ENCODE measurements at regions not wholly inside any gene's neighbourhood (a gene's known extent, or its start where the extent isn't known, plus 50 kb on each side); places are given as distances from the start of the nearest gene placed in this dataset.

- no peak overlapping the region for H2BK15ac ChIP-seq (ENCODE audit: low read depth, poor library complexity, severe bottlenecking)
- H3K18ac ChIP-seq (ENCODE audit: low read depth in 1 of 2, low read length in 2 of 2), result no peak overlapping the region
- H3K36me3 ChIP-seq (ENCODE audit: control insufficient read depth in 1 of 2, insufficient read depth in 2 of 2, low read depth in 1 of 2, low read length in 2 of 2), result no peaks in the 10 kb centered on the region
- H3K9ac ChIP-seq (ENCODE audit: low read length), result no peak overlapping the region
- no peak overlapping the region for H2BK12ac ChIP-seq (ENCODE audit: low read length in 2 of 2)
- H3K27ac ChIP-seq (ENCODE audit: low read length, poor library complexity, severe bottlenecking), result no peak overlapping the region
- H3K4me3 ChIP-seq (ENCODE audit: insufficient read depth in 1 of 2, low read depth in 1 of 2, low read length in 2 of 2), result no peak overlapping the region
- H2AK5ac ChIP-seq (ENCODE audit: low read length, severe bottlenecking), result no peak overlapping the region
- no peak overlapping the region for H2BK120ac ChIP-seq (ENCODE audit: low read depth, low read length)
- no peak overlapping the region for H2AFZ ChIP-seq (ENCODE audit: low read depth, low read length)
- H3K27me3 ChIP-seq (ENCODE audit: control insufficient read depth in 1 of 2, insufficient read depth in 1 of 2, low read length in 2 of 2), result no peaks in the 10 kb centered on the region
- H3K9me3 ChIP-seq (ENCODE audit: control insufficient read depth, low read length), result peaks cover 5% of the 10 kb centered on the region
- H3K14ac ChIP-seq (ENCODE audit: low read length in 2 of 2), result no peak overlapping the region
- H4K8ac ChIP-seq (ENCODE audit: low read length), result no peak overlapping the region
- DNase-seq, result no peak
- H3K4me1 ChIP-seq (ENCODE audit: control insufficient read depth, insufficient read depth, low read depth, low read length), result no peaks in the 10 kb centered on the region
- H3K23ac ChIP-seq (ENCODE audit: low read length in 2 of 2), result no peak overlapping the region
- H2BK5ac ChIP-seq (ENCODE audit: low read depth, low read length, poor library complexity, severe bottlenecking), result no peak overlapping the region
- H3K79me1 ChIP-seq (replicated peaks; ENCODE audit: low read length, poor library complexity, severe bottlenecking), result no peaks in the 10 kb centered on the region
- H4K91ac ChIP-seq (ENCODE audit: low read length), result no peak overlapping the region
- WGBS, result 84% methylated on average over 2 of the region's 3 CpGs
- H3K4me2 ChIP-seq (ENCODE audit: low read length, poor library complexity, severe bottlenecking), result no peak overlapping the region
- H3K4ac ChIP-seq (ENCODE audit: low read depth in 1 of 2, low read length in 2 of 2), result no peak overlapping the region
Observed at GRCh38 chr5:30661730-30662129, 531.8 kb upstream of the CDH6 start.

GRCh38 chr5:30659417-30659816, 534.1 kb upstream of the CDH6 start:
- H2BK120ac ChIP-seq (ENCODE audit: low read depth, low read length), result no peak overlapping the region
- H2AFZ ChIP-seq (ENCODE audit: low read depth, low read length), result no peak overlapping the region
- no peak overlapping the region for H2BK15ac ChIP-seq (ENCODE audit: low read depth, poor library complexity, severe bottlenecking)
- 100% methylated on average over 1 of the region's 2 CpGs for WGBS
- no peak overlapping the region for H3K18ac ChIP-seq (ENCODE audit: low read depth in 1 of 2, low read length in 2 of 2)
- no peaks in the 10 kb centered on the region for H3K27me3 ChIP-seq (ENCODE audit: control insufficient read depth in 1 of 2, insufficient read depth in 1 of 2, low read length in 2 of 2)
- no peak overlapping the region for H2AK5ac ChIP-seq (ENCODE audit: low read length, severe bottlenecking)
- H3K4ac ChIP-seq (ENCODE audit: low read depth in 1 of 2, low read length in 2 of 2), result no peak overlapping the region
- no peak overlapping the region for H4K91ac ChIP-seq (ENCODE audit: low read length)
- no peak overlapping the region for H3K23ac ChIP-seq (ENCODE audit: low read length in 2 of 2)
- no peak overlapping the region for H2BK12ac ChIP-seq (ENCODE audit: low read length in 2 of 2)
- H3K4me3 ChIP-seq (ENCODE audit: insufficient read depth in 1 of 2, low read depth in 1 of 2, low read length in 2 of 2), result no peak overlapping the region
- H3K79me1 ChIP-seq (replicated peaks; ENCODE audit: low read length, poor library complexity, severe bottlenecking), result no peaks in the 10 kb centered on the region
- no peak overlapping the region for H3K27ac ChIP-seq (ENCODE audit: low read length, poor library complexity, severe bottlenecking)
- no peak overlapping the region for H3K9ac ChIP-seq (ENCODE audit: low read length)
- peaks cover 5% of the 10 kb centered on the region for H3K9me3 ChIP-seq (ENCODE audit: control insufficient read depth, low read length)
- H4K8ac ChIP-seq (ENCODE audit: low read length), result no peak overlapping the region
- DNase-seq, result no peak
- no peaks in the 10 kb centered on the region for H3K36me3 ChIP-seq (ENCODE audit: control insufficient read depth in 1 of 2, insufficient read depth in 2 of 2, low read depth in 1 of 2, low read length in 2 of 2)
- no peak overlapping the region for H2BK5ac ChIP-seq (ENCODE audit: low read depth, low read length, poor library complexity, severe bottlenecking)
- H3K4me1 ChIP-seq (ENCODE audit: control insufficient read depth, insufficient read depth, low read depth, low read length), result no peaks in the 10 kb centered on the region
- H3K4me2 ChIP-seq (ENCODE audit: low read length, poor library complexity, severe bottlenecking), result no peak overlapping the region
- H3K14ac ChIP-seq (ENCODE audit: low read length in 2 of 2), result no peak overlapping the region

- Histone ChIP-seq H3K4me1 (ENCODE audit: control insufficient read depth, insufficient read depth, low read depth, low read length) (no peaks in the 10 kb centered on the region), H3K9ac (ENCODE audit: low read length) (no peak overlapping the region), H2BK12ac (ENCODE audit: low read length in 2 of 2) (no peak overlapping the region), H3K14ac (ENCODE audit: low read length in 2 of 2) (no peak overlapping the region), H2AFZ (ENCODE audit: low read depth, low read length) (no peak overlapping the region), H2BK15ac (ENCODE audit: low read depth, poor library complexity, severe bottlenecking) (no peak overlapping the region), H3K4me2 (ENCODE audit: low read length, poor library complexity, severe bottlenecking) (no peak overlapping the region), H3K9me3 (ENCODE audit: control insufficient read depth, low read length) (no peaks in the 10 kb centered on the region), H2AK5ac (ENCODE audit: low read length, severe bottlenecking) (no peak overlapping the region), H4K8ac (ENCODE audit: low read length) (no peak overlapping the region), H4K91ac (ENCODE audit: low read length) (no peak overlapping the region), H3K23ac (ENCODE audit: low read length in 2 of 2) (no peak overlapping the region), H3K18ac (ENCODE audit: low read depth in 1 of 2, low read length in 2 of 2) (no peak overlapping the region), H3K27me3 (ENCODE audit: control insufficient read depth in 1 of 2, insufficient read depth in 1 of 2, low read length in 2 of 2) (no peaks in the 10 kb centered on the region), H3K79me1 (replicated peaks; ENCODE audit: low read length, poor library complexity, severe bottlenecking) (no peaks in the 10 kb centered on the region), H2BK120ac (ENCODE audit: low read depth, low read length) (no peak overlapping the region), H3K27ac (ENCODE audit: low read length, poor library complexity, severe bottlenecking) (no peak overlapping the region), H3K4me3 (ENCODE audit: insufficient read depth in 1 of 2, low read depth in 1 of 2, low read length in 2 of 2) (no peak overlapping the region), H2BK5ac (ENCODE audit: low read depth, low read length, poor library complexity, severe bottlenecking) (no peak overlapping the region), H3K4ac (ENCODE audit: low read depth in 1 of 2, low read length in 2 of 2) (no peak overlapping the region), H3K36me3 (ENCODE audit: control insufficient read depth in 1 of 2, insufficient read depth in 2 of 2, low read depth in 1 of 2, low read length in 2 of 2) (no peaks in the 10 kb centered on the region)
- no peak for DNase-seq
Observed at GRCh38 chr5:30650311-30650710, 543.2 kb upstream of the CDH6 start.

GRCh38 chr5:30638899-30639298, 554.6 kb upstream of the CDH6 start:
- Histone ChIP-seq H3K27ac (ENCODE audit: low read length, poor library complexity, severe bottlenecking) (no peak overlapping the region), H3K36me3 (ENCODE audit: control insufficient read depth in 1 of 2, insufficient read depth in 2 of 2, low read depth in 1 of 2, low read length in 2 of 2) (no peaks in the 10 kb centered on the region), H2AFZ (ENCODE audit: low read depth, low read length) (no peak overlapping the region), H2AK5ac (ENCODE audit: low read length, severe bottlenecking) (no peak overlapping the region), H3K23ac (ENCODE audit: low read length in 2 of 2) (no peak overlapping the region), H3K4me2 (ENCODE audit: low read length, poor library complexity, severe bottlenecking) (no peak overlapping the region), H3K4me3 (ENCODE audit: insufficient read depth in 1 of 2, low read depth in 1 of 2, low read length in 2 of 2) (no peak overlapping the region), H4K8ac (ENCODE audit: low read length) (no peak overlapping the region), H3K14ac (ENCODE audit: low read length in 2 of 2) (no peak overlapping the region), H3K4me1 (ENCODE audit: control insufficient read depth, insufficient read depth, low read depth, low read length) (no peaks in the 10 kb centered on the region), H2BK120ac (ENCODE audit: low read depth, low read length) (no peak overlapping the region), H3K9me3 (ENCODE audit: control insufficient read depth, low read length) (peaks cover 31% of the 10 kb centered on the region), H3K18ac (ENCODE audit: low read depth in 1 of 2, low read length in 2 of 2) (no peak overlapping the region), H2BK15ac (ENCODE audit: low read depth, poor library complexity, severe bottlenecking) (no peak overlapping the region), H4K91ac (ENCODE audit: low read length) (no peak overlapping the region), H2BK12ac (ENCODE audit: low read length in 2 of 2) (no peak overlapping the region), H3K4ac (ENCODE audit: low read depth in 1 of 2, low read length in 2 of 2) (no peak overlapping the region), H3K27me3 (ENCODE audit: control insufficient read depth in 1 of 2, insufficient read depth in 1 of 2, low read length in 2 of 2) (no peaks in the 10 kb centered on the region), H2BK5ac (ENCODE audit: low read depth, low read length, poor library complexity, severe bottlenecking) (no peak overlapping the region), H3K79me1 (replicated peaks; ENCODE audit: low read length, poor library complexity, severe bottlenecking) (no peaks in the 10 kb centered on the region), H3K9ac (ENCODE audit: low read length) (no peak overlapping the region)
- DNase-seq, result no peak
- WGBS, result no CpG with 5 or more reads among the region's 1 CpG
